HG03520 (cell line): ENCODE measurements at regions not wholly inside any gene's neighbourhood (a gene's known extent, or its start where the extent isn't known, plus 50 kb on each side); places are given as distances from the start of the nearest gene placed in this dataset.

Experiments used
- ATAC-seq: cut with Tn5 transposase; IDR thresholded peaks from one replicate; pipeline ENCODE4 v1.9.1; 2021; ENCODE audit warnings: mild to moderate bottlenecking, moderate library complexity; ENCODE audit not compliant: unreplicated experiment

DNA sequence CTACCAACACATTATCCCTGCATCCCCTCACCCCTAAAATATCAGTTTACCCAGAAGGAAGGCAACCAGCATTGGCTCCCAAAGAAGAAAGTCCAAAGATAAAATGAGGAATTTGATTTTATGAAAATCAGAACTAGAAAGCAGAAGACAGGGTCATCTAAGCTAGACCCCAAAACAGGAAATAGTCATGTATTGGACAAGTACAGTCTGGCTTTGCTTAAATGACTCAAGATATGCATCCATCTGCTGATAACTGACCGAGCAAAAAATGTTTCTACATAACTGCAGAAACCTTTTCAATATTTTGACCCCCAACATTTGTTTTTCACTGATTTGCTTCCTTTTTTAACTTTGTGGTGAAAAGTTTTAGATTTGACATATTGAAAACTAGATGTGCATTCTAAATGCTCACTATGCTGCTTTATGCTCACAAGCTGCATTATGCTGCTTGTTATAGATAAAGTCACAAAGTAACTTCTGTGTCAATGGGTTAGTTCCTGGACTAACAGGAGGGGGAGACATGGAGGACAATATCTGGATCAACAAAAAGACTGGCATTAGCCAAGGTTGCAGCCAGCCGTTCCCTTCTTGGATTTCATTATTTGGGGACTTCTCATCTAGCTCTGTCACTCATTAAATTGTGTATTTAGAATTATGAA is 227.0 kb downstream of the INHBA start:
- ATAC-seq = no peak

DNA sequence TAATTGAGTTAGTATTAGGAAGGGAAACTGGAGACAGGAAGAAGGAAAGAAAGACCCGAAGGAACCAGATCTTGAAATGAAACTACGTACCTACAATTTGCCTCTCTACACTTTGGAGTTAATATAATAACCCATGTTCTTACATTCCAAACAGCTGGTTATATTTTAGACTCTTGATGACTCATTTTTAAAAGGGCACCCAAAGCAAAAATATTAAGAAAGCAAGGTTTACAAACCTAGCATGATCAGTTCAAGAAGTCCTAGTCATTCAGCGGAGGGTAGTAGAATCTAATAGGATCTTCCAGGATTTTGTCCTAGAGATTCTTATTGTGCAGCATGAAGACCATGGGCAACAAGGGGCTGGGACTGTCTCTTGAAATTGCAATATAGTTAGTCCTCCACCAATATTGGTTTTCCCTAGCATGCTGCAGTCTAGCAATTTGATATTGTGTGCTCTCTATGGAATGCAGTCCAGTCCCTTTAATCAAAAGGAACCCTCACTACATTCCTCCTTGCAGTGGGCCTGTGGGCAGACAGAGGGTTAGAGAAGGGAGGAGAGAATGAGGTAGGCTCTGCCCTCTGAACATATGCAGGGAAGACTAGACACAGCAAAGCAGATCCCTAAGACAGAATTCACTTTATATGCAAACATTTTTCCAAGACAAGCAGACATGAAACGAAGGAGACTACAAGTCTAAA is 230.3 kb downstream of the INHBA start:
- ATAC-seq = no peak

DNA sequence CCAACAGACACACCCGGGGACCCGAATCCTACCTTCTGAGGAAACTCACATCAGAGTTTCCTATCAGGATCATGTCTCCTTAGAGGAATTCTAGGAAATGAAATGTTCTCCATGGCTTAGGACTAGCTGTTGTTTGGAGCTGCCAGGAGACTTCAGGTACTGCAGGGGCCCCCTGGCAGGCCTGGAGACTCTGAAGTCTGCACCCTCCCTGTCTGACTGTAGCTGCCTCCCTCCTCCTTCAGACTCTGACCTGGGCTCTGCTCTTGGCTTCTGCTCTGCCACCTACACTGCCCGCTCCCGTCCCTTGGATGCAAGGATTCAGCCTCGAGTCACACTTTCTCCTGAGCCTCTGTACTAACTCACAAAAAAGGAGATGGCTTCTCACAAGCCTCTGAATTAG is 232.8 kb downstream of the INHBA start:
- no peak for ATAC-seq

DNA sequence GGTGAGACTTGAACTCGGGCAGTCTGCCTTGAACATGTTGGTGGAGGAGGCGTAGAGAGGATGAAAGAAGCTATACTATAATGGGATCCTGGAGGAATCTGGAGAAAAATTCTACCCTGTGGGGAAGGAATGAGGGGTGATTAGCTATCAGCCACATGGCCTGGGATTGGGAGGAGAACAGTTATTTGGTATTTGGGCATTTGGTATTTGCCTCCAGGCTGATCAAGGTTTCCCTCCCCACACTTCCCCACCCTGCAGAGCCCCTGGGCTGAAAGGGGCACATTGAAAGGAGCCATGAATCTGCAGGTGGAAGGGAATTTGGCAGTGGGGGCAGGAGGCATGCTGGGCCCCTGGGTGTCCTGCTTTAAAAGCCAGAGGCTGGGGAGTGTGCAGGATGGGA is 235.3 kb downstream of the INHBA start:
- no peak for ATAC-seq

DNA sequence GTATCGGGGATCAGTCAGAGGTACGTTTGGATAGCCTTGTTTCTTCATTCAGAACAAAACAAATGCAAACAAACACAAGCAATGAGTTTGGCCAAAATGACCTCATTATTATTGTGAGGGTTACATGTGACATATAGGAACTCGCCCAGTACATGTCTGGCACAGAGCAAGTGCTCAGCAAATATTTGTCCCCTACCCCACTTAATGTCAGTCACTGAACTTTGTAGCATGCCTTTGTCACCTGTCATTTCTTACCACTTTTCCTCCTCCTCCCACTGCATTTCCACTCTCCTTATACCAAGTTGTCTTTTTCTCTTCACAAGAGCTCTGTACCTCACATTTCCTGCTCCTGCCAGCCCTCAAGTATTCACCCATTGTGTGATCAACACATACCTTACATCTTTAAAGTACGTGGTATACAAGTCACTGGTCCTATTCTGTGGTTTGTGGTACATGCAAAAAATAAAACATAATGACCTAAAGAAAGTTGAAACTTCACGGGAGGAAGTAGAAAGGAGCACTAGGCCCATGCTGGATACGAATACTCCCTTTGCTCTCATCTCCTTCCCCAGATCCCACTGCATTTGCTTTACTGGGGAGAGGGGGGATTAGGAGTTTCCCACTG is 236.0 kb downstream of the INHBA start:
- ATAC-seq = no peak

DNA sequence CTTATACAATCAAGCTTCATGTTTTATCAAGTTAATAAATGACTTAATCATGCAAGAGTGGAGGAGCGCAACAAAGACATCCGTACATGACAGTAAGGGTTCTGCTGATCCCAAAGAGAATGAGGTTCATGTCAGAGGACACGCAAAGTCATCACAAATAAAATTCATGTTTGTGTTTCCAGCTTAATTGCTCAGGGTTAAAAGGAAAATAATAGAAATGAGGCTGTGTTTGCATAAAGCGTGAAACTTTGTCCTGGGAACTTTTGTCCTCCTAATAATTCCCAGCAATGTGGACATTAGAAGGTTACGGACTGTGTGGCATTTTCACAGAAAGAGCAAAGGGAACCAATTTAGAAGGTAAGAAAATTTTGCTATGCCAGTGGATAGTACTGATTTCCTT is 237.3 kb downstream of the INHBA start:
- ATAC-seq = no peak

DNA sequence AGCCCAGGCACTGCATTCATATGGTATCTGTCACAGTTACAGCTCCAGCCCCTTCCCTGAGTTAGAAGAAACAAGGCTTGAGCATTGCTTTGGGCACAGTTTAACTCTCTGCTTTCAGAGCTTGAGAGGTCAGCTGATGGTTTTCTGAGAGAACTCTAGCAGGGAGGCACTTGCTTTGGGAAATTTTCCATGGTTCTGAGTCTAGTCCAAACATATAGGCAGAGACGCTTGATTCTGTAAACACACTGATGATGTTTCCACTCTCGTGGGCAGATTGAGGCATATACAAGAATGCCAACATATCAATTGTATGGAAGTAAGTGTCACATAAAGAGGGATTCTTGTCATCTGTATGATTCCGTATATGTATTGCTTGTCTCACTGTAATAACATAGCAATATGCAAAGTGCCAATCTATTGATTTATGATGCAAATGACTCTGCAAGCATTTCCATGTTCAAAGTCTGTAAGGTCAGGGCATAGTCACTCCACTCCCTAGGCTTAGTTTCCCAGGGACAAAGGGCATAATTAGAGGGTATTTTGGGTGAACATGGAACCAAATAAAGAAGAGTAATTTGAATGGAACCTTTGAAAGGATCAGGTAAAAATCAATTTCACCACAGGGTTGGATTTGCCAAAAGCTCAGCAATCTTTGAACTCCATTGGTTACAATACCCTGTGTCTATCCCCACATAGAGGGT is 239.0 kb downstream of the INHBA start:
- no peak for ATAC-seq

DNA sequence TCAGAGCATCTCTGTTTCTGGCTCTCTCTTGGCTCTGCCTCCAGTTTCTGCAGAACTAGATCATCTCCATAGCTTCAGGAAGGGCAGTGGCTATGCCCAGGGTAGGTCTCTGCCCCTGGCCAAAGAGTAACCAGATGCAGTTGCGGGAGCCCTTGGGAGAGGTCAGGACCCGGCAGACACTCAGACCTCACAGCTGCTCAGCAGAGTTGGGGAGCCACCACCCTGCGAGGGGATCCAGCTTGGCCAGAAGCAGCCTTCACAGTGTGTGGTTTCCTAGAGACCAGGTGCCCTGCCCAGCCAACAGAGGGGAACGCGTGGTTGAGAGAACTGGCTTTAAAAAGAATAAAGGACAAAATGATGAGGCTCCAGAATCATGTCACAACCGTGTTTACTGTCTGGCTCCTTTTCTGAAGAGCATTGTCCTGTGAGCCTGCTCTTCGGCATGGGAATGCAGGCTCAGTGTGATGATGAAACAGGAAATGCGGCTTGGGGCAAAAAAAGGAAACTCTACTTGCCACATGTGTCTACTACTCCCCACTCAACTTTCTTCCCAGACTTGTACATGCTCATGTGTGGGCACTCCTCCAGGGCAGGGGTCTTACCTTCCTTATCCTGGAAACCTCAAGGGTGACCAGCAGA is 243.1 kb downstream of the INHBA start:
- no peak for ATAC-seq

DNA sequence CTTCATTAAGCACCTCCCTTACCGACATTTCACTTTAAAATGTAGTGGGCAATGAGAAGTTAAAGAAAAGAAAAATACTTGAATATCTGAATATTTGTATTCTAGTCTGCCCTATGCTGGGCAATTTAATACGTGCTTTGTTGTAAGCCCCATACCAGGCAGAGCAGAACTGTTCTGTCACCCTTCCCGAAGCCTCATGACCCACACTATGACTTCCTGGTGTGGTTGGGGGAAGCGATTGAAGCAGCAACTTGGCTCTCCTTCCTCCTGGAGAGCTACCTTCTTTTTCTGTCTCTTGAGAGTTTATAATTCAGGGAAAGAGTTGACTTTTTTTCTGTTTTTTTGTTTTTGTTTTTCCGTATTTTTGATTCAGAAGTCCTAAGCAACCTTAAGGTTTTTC is 243.7 kb downstream of the INHBA start:
- ATAC-seq = no peak

DNA sequence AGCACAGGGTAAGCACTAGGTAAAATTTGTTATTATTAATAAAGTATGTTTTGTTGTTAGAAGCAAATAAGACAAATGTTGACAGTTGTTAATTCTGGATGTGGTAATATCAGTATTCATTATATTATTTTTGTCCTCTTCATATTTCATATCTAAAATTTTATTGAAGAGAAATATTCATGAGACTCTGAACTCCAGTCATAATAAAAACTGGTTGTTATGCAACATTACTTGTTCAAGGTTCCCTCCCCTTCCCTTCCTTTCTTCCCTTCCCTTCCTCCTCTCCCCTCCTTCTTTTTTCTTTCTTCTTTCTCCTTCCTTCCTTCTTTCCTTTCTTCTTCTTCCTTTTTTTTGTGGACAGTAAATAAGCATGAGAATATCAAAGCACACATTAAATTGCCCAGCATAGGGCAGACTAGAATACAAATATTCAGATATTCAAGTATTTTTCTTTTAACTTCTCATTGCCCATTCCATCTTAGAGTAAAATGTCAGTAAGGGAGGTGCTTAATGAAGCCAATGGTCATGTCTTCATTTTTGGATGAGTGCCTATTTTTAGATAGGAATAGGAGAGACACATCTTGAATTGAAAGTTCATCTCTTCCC is 245.0 kb downstream of the INHBA start:
- ATAC-seq = no peak

DNA sequence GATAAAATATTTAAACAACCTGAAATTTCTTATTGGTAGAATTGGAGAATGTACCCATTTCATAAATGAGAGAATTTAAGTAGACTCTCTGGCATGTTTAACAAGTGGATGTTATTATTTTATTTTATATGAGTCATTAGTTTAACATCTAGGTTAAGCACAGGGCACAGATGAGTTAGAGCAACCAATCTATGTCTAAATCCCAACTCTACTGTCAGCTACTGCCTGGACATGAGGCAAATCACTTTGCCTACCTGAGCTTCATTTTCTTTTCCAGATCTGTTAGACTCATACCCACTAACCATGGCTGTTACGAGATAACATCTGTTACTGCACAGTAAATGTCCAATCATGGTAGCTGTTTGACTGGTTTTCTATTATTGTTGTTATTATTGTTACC is 251.1 kb downstream of the INHBA start:
- ATAC-seq = no peak

DNA sequence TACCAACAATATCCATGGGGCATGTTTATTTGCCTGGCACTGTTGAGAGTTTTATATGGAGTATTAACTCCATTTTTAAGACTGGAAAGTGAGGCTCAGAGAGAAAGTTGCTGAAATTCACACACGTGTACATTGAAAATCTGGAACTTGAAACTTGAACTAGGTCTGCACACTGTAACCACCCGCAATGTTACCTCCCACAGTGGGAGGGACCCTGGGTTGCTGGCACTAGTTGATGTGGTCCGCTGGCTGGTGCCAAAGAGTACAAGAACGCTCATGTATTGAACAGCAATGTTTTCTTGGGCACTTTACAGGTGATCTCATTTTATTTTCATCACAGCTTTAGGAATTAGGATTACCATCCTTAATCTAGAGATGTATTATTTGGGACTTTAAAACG is 253.2 kb downstream of the INHBA start:
- no peak for ATAC-seq

DNA sequence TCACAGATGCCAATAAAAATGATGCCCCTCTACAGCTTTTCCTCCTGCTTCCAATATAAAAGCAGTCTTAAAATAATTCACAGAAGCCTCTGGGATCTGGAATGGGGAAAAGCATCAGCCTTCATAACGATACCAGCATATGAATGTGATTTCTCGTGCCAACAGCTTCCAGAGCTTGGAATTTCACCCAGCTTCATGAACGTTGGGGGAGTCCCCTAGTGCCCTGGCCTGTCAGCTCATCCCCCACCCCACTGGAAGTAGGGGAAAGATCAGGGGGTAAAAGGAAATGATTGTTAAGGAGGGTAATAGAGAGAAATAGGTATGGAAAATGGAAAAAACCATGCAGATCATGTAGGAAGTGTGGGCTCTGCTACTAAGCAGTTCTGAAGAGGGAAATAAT is 253.6 kb downstream of the INHBA start:
- no peak for ATAC-seq

DNA sequence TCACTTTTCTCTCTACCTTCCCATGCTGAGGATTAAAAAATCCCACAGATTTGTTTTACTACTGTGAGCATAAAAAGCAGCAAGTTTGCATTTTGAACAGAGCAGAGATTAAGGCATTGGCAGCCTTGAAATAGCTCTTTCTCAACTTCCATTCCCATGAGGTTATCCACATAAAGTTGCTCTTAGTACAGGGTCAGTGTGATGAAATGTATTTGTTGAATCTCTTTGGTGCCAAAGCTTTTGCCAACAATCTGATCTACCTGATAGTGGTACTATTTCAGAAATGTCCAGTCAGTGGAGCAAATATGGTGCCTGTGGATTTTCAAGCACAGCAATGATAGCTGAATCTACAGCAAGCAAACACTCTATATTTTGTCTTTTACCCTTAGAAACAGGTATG is 254.8 kb downstream of the INHBA start:
- ATAC-seq = no peak

DNA sequence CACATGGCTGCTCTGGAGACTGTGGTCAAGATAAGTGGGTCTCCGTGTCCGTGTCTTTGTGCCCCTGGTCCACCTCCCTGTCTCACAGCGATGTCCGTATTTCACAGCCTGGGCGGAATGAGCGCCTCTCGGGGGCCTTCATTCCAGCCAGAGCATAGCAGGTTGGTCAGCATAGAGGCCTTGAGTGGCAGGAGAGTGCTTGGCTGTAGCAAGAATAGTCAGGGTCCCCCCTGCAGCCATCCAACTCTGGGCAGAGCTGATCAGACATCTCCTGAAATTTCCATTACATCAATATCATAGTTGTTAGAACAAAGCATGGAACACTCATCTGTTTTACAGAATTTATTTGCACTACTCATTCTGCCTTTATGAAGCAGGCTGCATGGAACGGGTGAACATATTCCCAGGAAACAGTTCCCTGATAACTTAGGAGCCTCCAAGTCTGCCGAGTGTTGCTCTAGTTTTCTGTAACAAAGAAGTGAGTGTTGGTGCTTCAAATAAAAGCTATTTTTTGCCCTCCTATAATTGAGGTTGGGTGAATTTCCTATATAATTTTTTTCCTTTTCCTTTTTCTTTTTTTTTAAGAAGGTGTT is 255.3 kb downstream of the INHBA start:
- ATAC-seq = no peak

DNA sequence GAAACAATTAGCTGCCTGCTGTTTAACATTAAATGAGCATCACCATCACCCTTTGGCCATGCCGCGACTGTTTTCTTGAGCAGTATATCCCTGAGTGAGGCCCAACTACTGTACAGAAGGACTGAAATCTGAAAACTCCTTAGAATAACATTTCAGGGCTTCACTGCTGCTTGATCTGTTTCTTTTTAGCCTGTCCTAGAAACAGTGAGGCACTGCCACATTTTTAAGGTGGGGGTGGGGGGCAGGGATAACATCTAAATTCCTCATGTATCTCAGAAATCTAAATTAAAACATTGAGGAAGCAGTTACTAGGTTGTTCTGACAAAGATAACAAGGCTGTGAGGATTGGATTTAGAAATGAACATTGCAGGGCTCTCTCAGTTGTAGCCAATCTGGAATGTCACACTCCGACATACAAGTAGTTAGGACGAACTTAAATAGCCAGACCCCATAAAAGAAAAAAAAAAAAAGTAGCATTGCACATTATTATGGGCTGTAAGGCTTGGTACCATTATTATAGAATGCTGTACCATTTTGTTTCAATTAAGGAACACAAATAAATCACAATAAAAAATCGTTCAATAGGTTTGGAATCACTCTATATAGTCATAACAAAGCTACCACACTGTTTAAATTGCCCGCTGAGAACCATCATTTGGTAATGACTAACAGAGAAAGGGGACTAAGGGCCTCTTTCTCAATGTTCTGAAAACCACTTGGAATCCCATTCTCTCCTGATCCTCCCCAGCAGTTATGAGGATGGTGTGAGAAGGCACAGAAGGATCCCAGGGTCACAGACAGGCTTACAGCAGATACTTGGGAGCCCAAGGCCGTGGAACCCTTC is 256.1 kb downstream of the INHBA start:
- ATAC-seq = no peak

DNA sequence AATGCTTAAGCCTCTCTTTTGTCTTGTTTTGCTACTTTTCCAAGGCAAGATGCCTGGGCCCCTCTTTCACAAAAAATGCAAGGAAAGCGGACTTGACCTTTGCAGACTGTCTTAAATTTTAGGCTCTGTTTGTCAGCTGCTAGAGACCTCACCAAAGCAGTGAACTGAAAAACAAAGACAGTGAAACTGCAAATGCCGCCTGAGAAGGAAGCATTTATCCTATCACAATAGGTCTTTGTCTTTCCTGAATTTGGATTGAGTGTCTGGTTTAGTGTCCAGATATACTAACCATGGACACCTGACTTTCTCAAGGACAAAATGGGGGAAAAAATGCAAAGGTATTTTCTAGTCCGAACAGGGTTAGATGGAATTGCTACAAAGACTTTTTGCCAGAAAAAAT is 256.9 kb downstream of the INHBA start:
- ATAC-seq = no peak

DNA sequence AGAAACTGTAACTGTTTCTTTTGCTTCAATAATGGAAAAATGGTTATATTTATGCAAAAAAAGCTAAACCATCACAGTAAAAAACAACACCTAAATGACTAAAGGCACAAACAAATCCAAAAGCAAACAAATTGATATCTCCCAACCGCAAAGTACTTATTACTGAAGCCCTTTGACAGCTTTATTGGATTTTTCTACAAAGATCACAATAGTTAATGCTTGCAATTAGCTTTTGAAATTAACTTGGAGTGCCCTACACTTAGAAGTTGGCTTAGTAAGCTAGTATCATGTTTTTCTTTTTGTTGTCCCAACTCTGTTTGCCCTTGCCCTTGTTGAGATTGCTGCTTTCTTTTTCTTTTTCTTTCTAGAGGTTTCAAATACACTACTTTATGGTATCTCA is 257.5 kb downstream of the INHBA start:
- no peak for ATAC-seq

DNA sequence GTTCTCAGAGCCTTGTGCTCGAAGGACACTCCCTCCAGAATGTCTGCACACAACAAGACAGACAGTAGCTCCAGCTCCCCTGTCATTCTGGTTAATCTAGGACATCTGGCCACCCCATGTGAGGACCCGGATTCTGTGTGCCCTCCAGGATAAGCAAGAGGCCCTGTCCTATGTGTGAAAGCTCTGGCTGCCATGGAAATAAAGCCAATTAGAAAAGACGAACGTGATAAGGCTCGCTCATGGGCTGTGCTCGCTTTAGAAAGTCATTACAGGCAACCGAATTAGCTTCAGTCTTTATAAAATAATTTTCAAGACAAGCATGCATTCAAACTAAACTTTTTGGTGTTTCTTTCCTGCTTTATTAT is 263.4 kb downstream of the INHBA start:
- ATAC-seq = no peak
